ENCODE measurements at regions not wholly inside any gene's neighbourhood (a gene's known extent, or its start where the extent isn't known, plus 50 kb on each side); places are given as distances from the start of the nearest gene placed in this dataset.
"Not testable (repeated sequence)": the region's sequence is repeated elsewhere in the genome, so short reads cannot be mapped to it uniquely, and the experiment has no call there.

DNA sequence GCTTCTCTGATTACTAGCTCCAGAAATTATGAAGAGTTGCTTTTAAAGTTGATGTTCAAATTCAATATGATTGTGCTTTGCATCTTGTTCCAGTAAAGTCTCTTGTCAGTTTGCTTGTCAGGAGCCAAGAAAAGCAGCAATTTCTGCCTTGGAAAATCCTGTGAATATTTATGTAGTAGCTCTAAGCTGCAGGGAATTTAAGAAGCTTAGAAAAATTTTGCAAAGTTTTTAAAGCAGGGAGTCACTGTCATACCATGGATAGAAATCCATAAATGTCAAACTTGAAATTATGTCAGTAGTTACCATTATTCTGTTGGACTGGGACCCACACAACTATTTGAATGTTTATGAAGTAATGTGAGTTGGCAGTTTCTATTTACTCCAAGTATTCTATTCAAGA, 169.3 kb downstream of the TMEM200C start:
- DNase-seq (ENCODE audit: low read depth), result no peak
- no peak overlapping the region for H3K4me3 ChIP-seq (ENCODE audit: low read depth, low read length)

DNA sequence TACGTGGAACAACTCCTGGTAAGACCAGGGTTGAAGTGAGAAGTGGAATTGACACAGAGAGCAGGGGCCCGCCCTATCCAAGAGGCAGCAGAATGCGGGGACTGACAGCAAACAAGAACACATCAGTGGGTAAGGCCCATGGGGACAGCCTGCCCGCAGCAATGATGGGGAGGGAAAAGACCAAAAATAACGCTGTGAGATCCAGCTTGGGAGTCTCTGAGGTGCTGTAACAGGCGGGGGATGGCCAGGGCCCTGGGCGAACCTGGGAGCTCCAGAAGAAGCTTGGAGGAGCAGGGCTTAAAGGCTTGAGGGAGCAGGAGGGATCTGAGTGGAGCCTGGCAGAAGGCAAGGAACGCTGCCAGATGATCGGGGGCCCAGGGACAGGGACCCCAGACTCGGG, 173.4 kb downstream of the TMEM200C start:
- DNase-seq (ENCODE audit: low read depth), result no peak
- no peak overlapping the region for H3K4me3 ChIP-seq (ENCODE audit: low read depth, low read length)

DNA sequence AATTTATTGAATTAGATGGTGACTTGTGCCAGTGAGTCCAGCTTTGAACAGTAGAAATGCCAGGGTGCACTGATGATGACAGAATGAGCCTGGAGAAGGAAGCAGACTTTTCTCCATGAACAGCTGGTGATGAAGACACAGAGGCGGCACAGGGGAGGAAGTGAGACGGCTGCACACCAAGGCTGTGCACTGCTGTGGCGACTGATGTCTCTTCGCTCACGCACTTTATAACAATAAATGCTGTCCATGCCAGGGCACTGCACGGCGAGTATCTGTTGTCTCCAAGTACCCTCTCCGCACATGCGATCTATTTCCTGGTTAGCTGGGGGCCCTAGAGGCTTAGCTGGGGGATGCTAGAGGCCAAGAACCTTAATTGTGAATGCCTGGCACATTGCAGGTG, 175.2 kb downstream of the TMEM200C start:
- DNase-seq (ENCODE audit: low read depth), result no peak
- no peak overlapping the region for H3K4me3 ChIP-seq (ENCODE audit: low read depth, low read length)

DNA sequence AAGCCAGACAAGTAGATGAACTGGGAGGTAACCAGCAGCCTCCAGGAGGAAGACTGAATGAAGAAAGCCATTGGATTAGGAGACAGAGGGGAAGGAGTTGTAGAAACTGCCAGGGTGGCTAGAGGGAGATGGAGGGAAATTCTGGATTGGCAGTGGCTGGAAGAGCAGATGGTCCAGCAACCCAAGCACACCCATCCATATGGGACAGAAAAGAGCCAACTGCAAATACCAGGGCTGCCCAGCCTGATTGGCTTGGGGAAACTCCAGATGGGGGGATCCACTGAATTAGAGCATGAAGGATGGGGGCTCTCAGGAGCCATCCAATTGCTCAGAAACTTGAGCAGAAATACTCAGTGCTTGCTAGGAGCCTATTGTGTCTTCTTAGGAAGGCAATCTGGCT, 173.5 kb upstream of the EPB41L3 start:
- no peak for DNase-seq (ENCODE audit: low read depth)
- H3K4me3 ChIP-seq (ENCODE audit: low read depth, low read length), result no peak overlapping the region

DNA sequence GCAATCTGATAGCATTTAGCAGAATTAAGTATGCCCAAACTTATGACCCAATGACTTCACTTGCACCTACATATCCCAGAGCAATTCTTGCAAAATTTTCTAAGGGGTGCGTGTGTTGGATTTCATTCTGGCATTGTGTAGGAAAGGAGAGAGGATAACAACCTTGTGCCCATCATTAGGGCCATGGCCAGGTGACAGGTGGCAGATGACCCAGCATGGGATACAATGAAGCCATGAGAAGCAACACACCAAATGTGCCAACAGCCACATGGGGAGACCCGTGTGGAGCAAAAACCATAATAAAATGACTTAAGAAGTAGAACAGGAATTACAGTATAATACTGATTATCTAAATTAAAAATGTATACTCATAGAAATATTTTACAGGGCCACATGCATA, 166.9 kb upstream of the EPB41L3 start:
- no peak overlapping the region for H3K4me3 ChIP-seq (ENCODE audit: low read depth, low read length)
- DNase-seq (ENCODE audit: low read depth), result no peak

DNA sequence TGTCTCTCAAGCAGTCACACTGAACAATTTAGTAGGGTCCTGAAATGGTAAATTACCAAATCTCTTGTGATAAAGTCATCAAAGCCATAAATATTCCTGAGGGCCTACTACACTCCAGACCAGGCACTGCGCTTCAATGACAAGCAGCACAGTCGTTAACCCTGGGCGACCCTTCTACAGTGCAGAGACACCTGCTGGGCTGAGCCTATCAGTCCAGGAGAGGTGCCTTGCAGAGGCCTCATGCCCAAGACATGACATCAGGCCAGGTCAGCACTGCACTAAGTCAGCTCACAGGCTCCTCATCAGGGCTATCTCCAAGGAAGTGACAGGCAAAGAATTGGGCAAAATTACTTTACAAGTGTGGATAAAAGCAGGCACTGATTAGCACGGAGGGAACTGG, 166.4 kb upstream of the EPB41L3 start:
- no peak for DNase-seq (ENCODE audit: low read depth)
- H3K4me3 ChIP-seq (ENCODE audit: low read depth, low read length), result no peak overlapping the region

DNA sequence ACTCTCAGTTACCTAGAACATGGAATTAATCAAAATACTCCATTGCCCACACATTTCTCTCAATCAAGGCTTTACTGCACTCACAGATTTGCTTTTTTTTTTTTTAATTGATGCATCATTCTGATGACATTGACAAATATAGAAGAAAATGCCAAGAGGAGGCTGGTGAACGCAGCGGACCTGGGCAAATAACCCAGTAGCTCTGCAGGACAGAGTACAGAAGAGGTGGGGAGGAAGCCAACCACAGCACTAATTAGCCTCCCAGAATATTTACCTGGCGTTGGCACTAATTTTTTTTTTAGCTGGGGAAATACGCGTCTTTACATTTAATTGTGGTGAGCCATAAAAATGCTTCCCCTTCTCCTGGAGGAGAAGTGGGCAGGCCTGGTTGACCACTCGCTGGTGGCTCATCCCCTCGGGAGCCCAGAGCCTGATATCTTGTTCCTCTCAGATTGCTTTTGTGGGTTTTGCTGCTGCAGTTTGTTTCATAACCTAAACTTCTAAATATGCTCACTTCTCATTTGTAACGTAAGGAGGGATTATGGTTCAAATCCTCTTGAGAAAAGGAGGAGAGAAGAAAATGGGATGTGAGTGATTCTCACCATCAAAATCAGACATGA, 165.8 kb upstream of the EPB41L3 start:
- DNase-seq (ENCODE audit: low read depth), result no peak
- H3K4me3 ChIP-seq (ENCODE audit: low read depth, low read length), result no peak overlapping the region

DNA sequence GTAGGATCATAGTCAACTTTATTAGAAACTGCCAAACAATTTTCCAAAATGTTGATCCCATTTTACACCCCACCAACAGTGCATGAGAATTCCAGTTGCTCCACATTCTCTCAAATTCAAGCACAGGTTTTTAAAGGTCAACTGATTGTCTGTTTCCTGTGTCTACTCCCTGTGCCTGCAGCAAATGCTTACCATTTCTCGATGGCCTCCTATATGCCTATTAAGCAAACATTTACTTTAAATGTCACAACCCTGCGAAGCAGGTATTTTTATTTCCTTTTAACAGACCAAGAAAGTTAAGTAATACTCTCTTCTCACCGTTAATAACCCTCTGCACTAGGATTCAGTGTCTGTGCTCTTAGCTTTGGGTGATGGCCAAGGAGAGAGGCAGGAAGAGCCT, 163.8 kb upstream of the EPB41L3 start:
- DNase-seq (ENCODE audit: low read depth), result no peak
- no peak overlapping the region for H3K4me3 ChIP-seq (ENCODE audit: low read depth, low read length)

DNA sequence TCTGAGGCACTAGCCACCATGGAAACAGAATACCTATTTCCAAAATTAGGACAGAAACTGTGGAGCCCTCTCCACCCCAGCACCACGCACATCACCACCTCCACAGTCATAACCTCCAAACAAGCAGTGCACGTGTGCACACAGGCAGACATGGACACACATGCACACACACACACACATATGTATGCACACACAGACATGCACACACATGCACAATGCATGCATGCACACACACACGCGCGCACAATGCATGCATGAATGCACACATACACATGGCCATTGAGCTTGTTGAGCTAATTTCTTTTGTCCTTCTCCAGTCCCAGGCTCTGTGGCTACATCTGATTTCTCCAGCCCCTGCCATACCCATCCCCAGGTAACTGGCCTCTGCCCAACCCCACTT, 161.6 kb upstream of the EPB41L3 start:
- H3K4me3 ChIP-seq (ENCODE audit: low read depth, low read length), result no peak overlapping the region
- no peak for DNase-seq (ENCODE audit: low read depth)

DNA sequence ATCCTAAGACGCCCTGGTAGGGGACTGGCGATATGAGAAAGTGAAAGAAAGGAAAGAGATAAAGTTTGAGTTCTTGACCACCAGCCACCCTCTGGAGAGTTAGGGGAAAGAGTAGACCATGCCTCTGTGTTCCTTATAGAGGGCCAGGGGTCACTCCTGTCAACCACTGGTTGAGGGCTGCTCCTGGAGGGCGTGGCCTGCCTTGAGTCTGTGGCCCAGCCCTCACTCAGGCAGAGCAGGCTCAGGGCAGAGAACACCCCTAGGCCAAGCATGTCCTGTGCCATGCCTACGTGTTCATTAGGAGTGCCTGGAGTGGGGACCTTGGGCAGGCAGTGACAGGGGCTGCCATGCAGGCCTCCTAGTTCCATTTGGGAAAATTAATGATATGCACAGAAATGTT, 161.1 kb upstream of the EPB41L3 start:
- no peak overlapping the region for H3K4me3 ChIP-seq (ENCODE audit: low read depth, low read length)

DNA sequence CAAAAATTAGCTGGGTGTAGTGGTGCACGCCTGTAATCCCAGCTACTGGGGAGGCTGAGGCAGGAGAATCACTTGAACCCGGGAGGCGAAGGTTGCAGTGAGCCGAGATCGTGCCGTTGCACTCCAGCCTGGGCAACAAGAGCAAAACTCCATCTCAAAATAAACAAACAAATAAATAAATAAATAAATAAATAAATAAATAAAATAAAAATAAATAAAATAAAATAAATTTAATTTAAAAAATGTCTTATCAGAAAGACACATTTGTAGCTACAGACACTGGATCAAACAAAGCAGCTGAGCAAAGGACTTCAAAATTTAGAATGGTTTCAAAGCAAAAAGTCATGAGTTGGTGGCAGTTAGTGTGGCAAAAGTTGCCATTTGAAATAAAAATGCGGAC, 158.2 kb upstream of the EPB41L3 start:
- DNase-seq (ENCODE audit: low read depth); H3K4me3 ChIP-seq (ENCODE audit: low read depth, low read length): not testable (repeated sequence)

More for the DNA sequence above, 161.1 kb upstream of the EPB41L3 start:
- no peak for DNase-seq (ENCODE audit: low read depth)

DNA sequence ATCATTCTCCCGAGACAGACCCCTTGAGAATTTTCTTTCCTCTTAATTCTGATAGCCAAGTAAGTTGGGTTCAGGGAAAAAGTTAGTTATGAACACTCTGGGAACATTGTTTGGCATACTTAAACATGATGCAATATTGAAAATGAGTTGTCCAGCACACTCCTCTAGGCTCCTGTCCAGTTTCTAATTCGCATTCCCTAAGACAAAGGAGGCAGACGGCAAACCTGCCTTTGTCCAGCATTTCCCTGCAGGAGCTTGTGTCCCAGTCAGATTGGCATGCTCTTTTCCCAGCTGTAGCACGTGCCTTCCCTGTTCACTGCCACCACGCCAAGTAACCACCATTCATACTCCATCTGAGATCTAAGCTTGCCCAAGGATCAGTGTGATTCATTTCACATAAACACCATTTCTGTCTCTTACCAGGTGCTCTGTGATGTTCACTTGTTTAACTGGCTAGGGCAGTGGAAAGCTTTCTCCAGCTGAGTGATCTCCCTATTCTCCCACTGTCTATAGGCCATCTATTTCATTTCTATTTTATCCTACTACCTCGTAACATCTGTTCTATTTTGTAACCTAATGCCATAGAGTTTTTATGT, 150.0 kb upstream of the EPB41L3 start:
- DNase-seq (ENCODE audit: low read depth), result peak; percentile 15
- no peak overlapping the region for H3K4me3 ChIP-seq (ENCODE audit: low read depth, low read length)

DNA sequence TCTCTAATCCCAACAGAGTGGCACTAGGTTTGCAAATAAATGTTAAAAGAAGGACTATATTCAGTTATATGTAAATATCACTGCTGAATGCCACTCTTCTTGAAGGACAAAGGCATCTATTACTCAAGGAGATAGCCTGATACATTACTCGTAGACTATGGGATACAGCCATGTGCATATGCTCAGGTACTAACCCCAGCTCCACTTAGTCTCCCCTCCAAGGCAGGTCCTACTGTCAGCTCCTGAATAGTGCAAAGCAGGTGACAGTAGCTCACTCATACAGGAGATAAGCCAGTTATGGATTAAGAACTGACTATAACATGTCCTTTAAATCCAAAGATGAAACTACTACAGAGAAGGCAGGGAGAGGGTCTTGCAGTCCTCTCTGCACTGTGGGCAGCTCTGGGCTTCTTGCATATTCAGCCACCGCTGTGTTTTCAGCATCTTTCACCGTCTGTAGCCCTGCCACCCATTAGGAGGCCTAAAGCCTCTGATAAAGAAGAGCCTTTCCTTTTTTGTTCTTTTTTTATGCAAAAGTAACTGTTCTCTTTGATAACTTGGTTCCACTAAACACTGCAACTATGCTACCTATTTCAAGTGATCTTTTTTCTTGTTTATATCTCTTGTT, 135.1 kb upstream of the EPB41L3 start:
- H3K4me3 ChIP-seq (ENCODE audit: low read depth, low read length), result no peak overlapping the region
- DNase-seq (ENCODE audit: low read depth), result no peak

DNA sequence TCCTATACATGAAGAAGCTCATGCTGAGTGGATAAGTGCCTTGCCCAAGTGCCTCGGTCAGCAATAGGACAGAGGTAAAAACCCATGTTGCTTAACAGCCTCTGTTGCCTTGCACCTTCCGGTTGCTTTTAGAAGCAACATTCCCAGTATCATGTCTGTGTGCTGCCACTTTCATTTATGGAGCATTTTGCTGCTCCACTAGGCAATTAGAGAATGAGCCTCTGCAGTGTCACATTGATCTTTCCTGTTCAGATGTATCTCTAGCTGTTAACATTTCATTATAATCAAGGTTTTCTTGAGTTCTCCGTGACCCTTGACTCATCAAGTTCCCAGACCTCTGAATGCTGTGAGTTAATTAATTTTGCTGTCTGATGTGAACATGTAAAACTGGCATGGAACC, 134.5 kb upstream of the EPB41L3 start:
- H3K4me3 ChIP-seq (ENCODE audit: low read depth, low read length), result no peak overlapping the region
- DNase-seq (ENCODE audit: low read depth), result no peak

DNA sequence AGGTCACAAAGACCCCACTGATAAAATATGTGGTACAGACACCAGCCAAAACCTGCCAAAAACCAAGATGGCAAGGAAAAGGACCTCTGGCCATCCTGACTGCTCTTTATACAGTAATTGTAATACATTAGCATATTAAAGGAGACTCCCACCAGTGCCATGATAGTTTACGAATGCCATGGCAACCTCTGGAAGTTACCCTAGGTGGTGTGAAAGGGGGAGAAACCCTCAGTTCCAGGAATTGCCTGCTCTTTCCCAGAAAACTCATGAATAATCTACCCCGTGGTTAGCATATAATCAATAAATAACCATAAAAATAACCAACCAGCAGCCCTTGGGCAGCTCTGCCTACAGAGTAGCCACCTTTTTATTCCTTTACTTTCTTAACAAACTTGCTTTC, 129.8 kb upstream of the EPB41L3 start:
- DNase-seq (ENCODE audit: low read depth), result no peak
- H3K4me3 ChIP-seq (ENCODE audit: low read depth, low read length), result no peak overlapping the region

DNA sequence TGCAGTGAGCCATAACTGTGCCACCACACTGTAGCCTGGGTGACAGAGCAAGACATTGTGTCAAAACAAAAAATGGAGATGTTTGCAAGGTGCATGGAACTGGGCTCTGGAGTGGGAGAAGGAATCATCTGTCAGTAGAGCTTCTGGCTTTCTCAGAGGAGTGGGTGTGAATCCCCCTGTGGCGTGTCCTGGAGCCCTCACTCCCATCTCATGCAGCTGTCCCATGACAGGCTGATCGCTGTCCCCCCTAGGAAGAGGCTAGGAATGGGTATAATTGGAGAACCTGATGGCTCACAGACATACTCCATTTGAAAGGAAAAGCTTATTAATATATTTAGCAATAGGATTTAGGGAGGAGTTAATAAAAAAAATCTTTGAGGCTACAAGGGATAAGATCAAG, 125.8 kb upstream of the EPB41L3 start:
- no peak overlapping the region for H3K4me3 ChIP-seq (ENCODE audit: low read depth, low read length)
- DNase-seq (ENCODE audit: low read depth), result no peak

DNA sequence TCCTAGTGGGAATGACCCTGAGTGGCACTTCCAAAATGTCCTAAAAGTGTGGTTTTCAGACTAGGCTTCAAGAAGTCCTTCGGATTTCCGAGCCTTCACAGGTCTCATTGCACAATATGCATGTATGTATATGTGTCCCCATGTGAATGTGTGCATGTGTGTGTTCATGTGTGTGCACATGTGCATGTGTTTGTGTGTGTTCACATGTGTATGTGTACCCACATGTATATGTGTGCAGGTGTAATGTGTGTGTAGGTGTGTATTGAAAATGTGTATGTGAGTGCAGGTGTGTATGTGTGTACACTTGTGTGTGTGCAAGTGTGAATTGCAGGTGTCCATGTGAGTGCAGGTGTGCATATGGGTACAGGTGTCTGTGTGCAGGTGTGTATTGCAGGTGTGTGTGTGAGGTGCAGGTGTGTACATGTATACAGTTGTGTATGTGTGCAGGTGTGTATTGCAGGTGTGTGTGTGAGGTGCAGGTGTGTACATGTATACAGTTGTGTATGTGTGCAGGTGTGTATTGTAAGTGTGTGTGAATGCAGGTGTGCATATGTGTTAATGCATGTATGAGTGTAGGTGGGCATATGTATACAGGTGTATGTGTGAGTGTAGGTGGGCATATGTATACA, 124.4 kb upstream of the EPB41L3 start:
- H3K4me3 ChIP-seq (ENCODE audit: low read depth, low read length), result no peak overlapping the region
- no peak for DNase-seq (ENCODE audit: low read depth)

DNA sequence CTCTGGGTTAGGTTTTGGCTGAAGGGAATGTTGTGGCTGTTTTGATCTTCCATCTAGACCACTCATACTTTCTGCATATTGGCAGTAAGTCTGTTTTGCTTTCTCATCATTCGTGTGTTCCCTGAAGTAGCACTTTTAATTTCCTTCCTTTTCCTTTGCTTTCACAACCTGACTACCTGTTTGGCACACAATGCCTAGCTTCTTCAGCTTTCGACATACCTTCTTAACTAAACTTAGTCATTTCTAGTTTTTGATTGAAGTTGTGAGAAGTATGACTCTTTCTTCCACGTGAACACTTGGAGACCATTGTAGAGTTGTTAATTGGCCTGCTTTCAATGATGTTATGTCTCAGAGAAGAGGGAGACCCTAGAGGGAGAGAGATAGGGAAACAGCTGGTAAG, 123.6 kb upstream of the EPB41L3 start:
- no peak overlapping the region for H3K4me3 ChIP-seq (ENCODE audit: low read depth, low read length)
- no peak for DNase-seq (ENCODE audit: low read depth)

DNA sequence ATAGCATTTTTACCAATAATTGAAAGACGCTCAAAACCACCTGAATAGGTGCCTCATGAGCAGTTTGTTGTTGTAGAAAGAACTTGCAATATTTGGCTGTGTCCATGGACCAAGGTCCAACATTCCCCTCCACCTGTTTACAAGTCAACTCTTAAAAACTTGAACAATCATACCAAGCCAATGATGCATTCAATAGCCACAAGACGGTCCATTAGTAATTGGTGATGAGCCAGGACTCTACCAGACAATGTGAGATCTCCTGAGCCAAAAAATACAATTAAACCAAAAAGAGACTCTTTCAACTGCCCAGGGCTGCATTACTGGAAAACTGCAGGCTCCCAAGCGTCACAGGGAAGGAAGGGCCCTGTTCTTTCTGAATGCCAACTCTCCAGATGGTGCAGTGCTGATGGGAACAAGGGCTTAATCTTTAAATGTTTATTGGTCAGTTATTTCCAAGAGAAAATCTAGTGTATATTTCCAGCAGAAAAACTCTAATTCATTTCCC, 118.8 kb upstream of the EPB41L3 start:
- no peak overlapping the region for H3K4me3 ChIP-seq (ENCODE audit: low read depth, low read length)
- DNase-seq (ENCODE audit: low read depth), result no peak

DNA sequence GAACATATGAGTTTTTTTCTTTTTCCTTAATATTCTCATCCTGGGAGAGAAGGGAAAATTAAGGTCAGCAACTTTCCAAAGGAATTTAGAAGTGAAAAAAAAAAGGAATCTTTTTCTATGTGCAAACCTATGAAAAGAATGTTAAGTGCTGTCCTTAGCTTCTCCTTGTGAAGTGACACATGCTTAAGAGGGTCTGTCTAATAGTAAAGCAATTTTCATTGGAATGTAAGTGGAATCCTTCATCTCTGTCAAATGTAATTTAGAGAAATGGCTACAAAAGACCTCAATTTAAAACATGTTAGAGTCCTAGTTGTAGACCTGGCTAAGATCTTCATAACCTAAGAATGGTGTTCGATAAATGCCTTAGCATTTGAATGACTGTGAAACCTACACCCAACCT, 117.4 kb upstream of the EPB41L3 start:
- H3K4me3 ChIP-seq (ENCODE audit: low read depth, low read length), result no peak overlapping the region
- no peak for DNase-seq (ENCODE audit: low read depth)

DNA sequence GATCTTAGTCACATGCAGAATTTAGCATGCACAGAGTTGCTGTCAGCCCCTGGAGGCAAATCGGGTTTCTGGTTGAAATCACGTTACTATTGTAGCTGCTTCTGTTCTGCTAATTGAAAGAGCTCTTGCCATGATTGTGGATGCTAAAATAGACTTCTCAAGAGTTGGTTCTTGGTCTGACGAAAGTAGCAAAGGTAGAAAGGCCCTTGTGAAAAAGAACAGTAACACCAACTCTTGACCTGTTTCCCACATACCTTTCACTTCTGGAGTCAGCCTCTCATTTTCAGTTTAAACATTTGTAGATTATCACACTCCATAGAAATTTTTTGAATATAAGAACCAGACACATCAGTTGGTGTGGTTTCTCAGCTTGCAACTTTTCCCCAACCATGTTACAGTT, 110.0 kb upstream of the EPB41L3 start:
- DNase-seq (ENCODE audit: low read depth), result no peak
- no peak overlapping the region for H3K4me3 ChIP-seq (ENCODE audit: low read depth, low read length)

Measured in skeletal muscle cell (primary cell).